ENCODE measurements at regions not wholly inside any gene's neighbourhood (a gene's known extent, or its start where the extent isn't known, plus 50 kb on each side); places are given as distances from the start of the nearest gene placed in this dataset.

GRCh38 chr10:108631332-108631731, 1292.0 kb downstream of the XPNPEP1 start:
- Histone ChIP-seq H3K9me3 (no peaks in the 10 kb centered on the region), H3K9ac (ENCODE audit: low read depth in 2 of 2, low read length in 2 of 2) (no peak overlapping the region), H3K27ac (no peak overlapping the region), H3K27me3 (no peaks in the 10 kb centered on the region), H3K36me3 (no peaks in the 10 kb centered on the region), H3K4me1 (no peaks in the 10 kb centered on the region), H3K4me3 (no peak overlapping the region)
- intact Hi-C loops (cut with DNase I), result no loop called here
- no peak for DNase-seq
- TF ChIP-seq CTCF (IDR thresholded peaks at IDR 0.05), result no peak

- H3K9me3 ChIP-seq, result no peaks in the 10 kb centered on the region
- no peak for TF ChIP-seq CTCF (IDR thresholded peaks at IDR 0.05)
Observed at GRCh38 chr10:108629834-108630233, 1293.5 kb downstream of the XPNPEP1 start.

GRCh38 chr10:108624052-108624451, 1299.3 kb downstream of the XPNPEP1 start:
- H3K9ac ChIP-seq (ENCODE audit: low read depth in 2 of 2, low read length in 2 of 2), result no peak overlapping the region
- DNase-seq, result no peak
- no peaks in the 10 kb centered on the region for H3K4me1 ChIP-seq
- no peak overlapping the region for H3K27ac ChIP-seq
- no peaks in the 10 kb centered on the region for H3K27me3 ChIP-seq
- H3K36me3 ChIP-seq, result no peaks in the 10 kb centered on the region
- intact Hi-C loops (cut with DNase I), result no loop called here
- no peak overlapping the region for H3K4me3 ChIP-seq
- TF ChIP-seq CTCF (IDR thresholded peaks at IDR 0.05), result no peak
- H3K9me3 ChIP-seq, result no peaks in the 10 kb centered on the region

More at GRCh38 chr10:108629834-108630233, 1293.5 kb downstream of the XPNPEP1 start:
- Histone ChIP-seq H3K4me3 (no peak overlapping the region), H3K9ac (ENCODE audit: low read depth in 2 of 2, low read length in 2 of 2) (no peak overlapping the region), H3K36me3 (no peaks in the 10 kb centered on the region), H3K27me3 (no peaks in the 10 kb centered on the region), H3K4me1 (no peaks in the 10 kb centered on the region), H3K27ac (no peak overlapping the region)
- intact Hi-C loops (cut with DNase I), result no loop called here
- DNase-seq, result no peak

GRCh38 chr10:108620821-108621534, 1302.3 kb downstream of the XPNPEP1 start:
- Histone ChIP-seq H3K27ac (no peak overlapping the region), H3K27me3 (no peaks in the 10 kb centered on the region), H3K4me3 (no peak overlapping the region), H3K4me1 (no peaks in the 10 kb centered on the region), H3K9me3 (no peaks in the 10 kb centered on the region), H3K9ac (ENCODE audit: low read depth in 2 of 2, low read length in 2 of 2) (no peak overlapping the region), H3K36me3 (no peaks in the 10 kb centered on the region)
- TF ChIP-seq CTCF (IDR thresholded peaks at IDR 0.05), result no peak
- intact Hi-C loops (cut with DNase I), result no loop called here
- DNase-seq, result no peak

GRCh38 chr10:108616559-108617285, 1306.6 kb downstream of the XPNPEP1 start:
- no peak for TF ChIP-seq CTCF (IDR thresholded peaks at IDR 0.05)
- no peaks in the 10 kb centered on the region for H3K4me1 ChIP-seq
- H3K27ac ChIP-seq, result no peak overlapping the region
- no peaks in the 10 kb centered on the region for H3K9me3 ChIP-seq
- DNase-seq, result no peak
- intact Hi-C loops (cut with DNase I), result no loop called here
- H3K4me3 ChIP-seq, result no peak overlapping the region
- no peak overlapping the region for H3K9ac ChIP-seq (ENCODE audit: low read depth in 2 of 2, low read length in 2 of 2)
- no peaks in the 10 kb centered on the region for H3K27me3 ChIP-seq
- no peaks in the 10 kb centered on the region for H3K36me3 ChIP-seq

Data from colonic mucosa (tissue), 4 donors.